ENCODE measurements at regions not wholly inside any gene's neighbourhood (a gene's known extent, or its start where the extent isn't known, plus 50 kb on each side); places are given as distances from the start of the nearest gene placed in this dataset.

DNA sequence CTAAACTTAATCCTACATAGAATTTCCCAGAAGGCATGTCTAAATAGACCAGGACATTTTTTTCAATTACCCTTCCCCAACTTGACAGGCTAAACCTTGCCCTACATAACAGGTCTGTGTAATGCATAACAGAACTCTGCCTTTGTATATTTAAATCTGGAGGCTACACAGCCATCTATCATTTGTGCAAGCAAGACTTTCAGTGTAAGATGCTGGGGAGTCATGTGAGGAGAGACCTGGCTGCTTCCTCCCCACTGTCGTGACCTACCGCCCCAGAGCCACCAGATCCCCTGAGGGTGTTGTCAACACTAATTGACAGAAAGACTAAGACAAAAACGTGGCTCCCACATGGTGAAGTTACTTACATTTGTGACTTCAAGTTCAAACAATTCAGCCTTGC is 342.2 kb downstream of the PPARGC1A start:
- no peak for TF ChIP-seq POLR2A (IDR thresholded peaks at IDR 0.05)
- TF ChIP-seq, protein P1, sequence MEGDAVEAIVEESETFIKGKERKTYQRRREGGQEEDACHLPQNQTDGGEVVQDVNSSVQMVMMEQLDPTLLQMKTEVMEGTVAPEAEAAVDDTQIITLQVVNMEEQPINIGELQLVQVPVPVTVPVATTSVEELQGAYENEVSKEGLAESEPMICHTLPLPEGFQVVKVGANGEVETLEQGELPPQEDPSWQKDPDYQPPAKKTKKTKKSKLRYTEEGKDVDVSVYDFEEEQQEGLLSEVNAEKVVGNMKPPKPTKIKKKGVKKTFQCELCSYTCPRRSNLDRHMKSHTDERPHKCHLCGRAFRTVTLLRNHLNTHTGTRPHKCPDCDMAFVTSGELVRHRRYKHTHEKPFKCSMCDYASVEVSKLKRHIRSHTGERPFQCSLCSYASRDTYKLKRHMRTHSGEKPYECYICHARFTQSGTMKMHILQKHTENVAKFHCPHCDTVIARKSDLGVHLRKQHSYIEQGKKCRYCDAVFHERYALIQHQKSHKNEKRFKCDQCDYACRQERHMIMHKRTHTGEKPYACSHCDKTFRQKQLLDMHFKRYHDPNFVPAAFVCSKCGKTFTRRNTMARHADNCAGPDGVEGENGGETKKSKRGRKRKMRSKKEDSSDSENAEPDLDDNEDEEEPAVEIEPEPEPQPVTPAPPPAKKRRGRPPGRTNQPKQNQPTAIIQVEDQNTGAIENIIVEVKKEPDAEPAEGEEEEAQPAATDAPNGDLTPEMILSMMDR (IDR thresholded peaks at IDR 0.05), result no peak
